ENCODE measurements at regions not wholly inside any gene's neighbourhood (a gene's known extent, or its start where the extent isn't known, plus 50 kb on each side); places are given as distances from the start of the nearest gene placed in this dataset.

GRCh38 chr6:22149501-22150367 lies 147.1 kb downstream of the PRL start:
- Histone ChIP-seq H3K56ac (ENCODE audit: extremely low read depth, insufficient read depth, low read length) (peak overlapping the region; percentile 78; the same call in 1 of the 2 replicates), H2BK15ac (ENCODE audit: low read depth, low read length) (peak overlapping the region; percentile 86; the same call in 2 of the 3 replicates), H3K27me3 (ENCODE audit: control insufficient read depth, insufficient read depth, low read length) (no peaks in the 10 kb centered on the region), H3K79me1 (ENCODE audit: low read depth in 1 of 2, low read length in 2 of 2) (0 out of 4 replicates have a peak, but pooled peaks cover 0 to 3% of the 10 kb centered on the region in 2 experiments), H3K4me1 (ENCODE audit: control insufficient read depth, insufficient read depth, low read length) (peaks cover 22% of the 10 kb centered on the region), H3K36me3 (ENCODE audit: control insufficient read depth, insufficient read depth, low read length) (no peaks in the 10 kb centered on the region), H2AK9ac (replicated peaks; ENCODE audit: low read depth, low read length, poor library complexity) (peak overlapping the region; percentile 45), H3K18ac (ENCODE audit: low read depth, low read length) (peak overlapping the region; percentile 95), H3K23ac (ENCODE audit: low read depth, low read length) (peak overlapping the region; percentile 51), H2BK20ac (ENCODE audit: low read depth, low read length) (peak overlapping the region; percentile 88), H2BK5ac (ENCODE audit: low read depth, low read length, poor library complexity, severe bottlenecking) (peak overlapping the region; percentile 80), H3K9me1 (ENCODE audit: insufficient read depth, low read length) (peaks cover 12% of the 10 kb centered on the region; the same call in 1 of the 2 replicates), H3K4me3 (ENCODE audit: insufficient read depth, low read depth, low read length) (no peak overlapping the region), H3K9me3 (ENCODE audit: control insufficient read depth, insufficient read depth, low read length) (no peaks in the 10 kb centered on the region), H4K8ac (ENCODE audit: low read depth in 2 of 2, low read length in 2 of 2) (peak overlapping the region; percentile 77 to 86; a peak in 3 of 4 replicates), H3K9ac (ENCODE audit: low read depth, low read length) (peak overlapping the region; percentile 50), H4K20me1 (ENCODE audit: insufficient read depth, low read length) (no peaks in the 10 kb centered on the region), H4K5ac (ENCODE audit: low read depth, low read length) (peak overlapping the region; percentile 97), H2AK5ac (ENCODE audit: low read depth, low read length) (peak overlapping the region; percentile 91; the same call in 1 of the 2 replicates), H2BK120ac (ENCODE audit: low read depth, low read length) (peak overlapping the region; percentile 94), H4K91ac (ENCODE audit: insufficient read depth, low read depth, low read length) (peak overlapping the region; percentile 90), H2AFZ (replicated peaks; ENCODE audit: low read length, poor library complexity) (peak overlapping the region; percentile 24), H3K4me2 (ENCODE audit: low read depth, low read length) (peak overlapping the region; percentile 37), H3K27ac (ENCODE audit: insufficient read depth, low read length) (peak overlapping the region; percentile 70), H3K4ac (ENCODE audit: low read depth, low read length) (peak overlapping the region; percentile 85), H3K14ac (replicated peaks; ENCODE audit: low read depth, low read length) (peak overlapping the region; percentile 65)
- 20% methylated on average over 1 of the region's 11 CpGs; no CpG with 5 or more reads in 1 of the 2 experiments for WGBS, 2 experiments (ENCODE audit: extremely low coverage in 2 of 2, insufficient read length in 1 of 2)
- CTCF ChIA-PET = interaction anchor here (0.6 to 0.9 kb wide), 2 partner anchors 109 to 635 kb away, joined by 3 read pairs; no protein-coding TSS in a partner anchor
- intact Hi-C loops (cut with micrococcal nuclease) (loop anchor here (1.0 to 10.0 kb wide), 12 partner anchors 98 to 1585 kb away; no protein-coding TSS in a partner anchor), in situ Hi-C loops (cut with MboI; ENCODE audit: low sequenced_read_pairs) (loop anchor here (10.0 to 25.0 kb wide), 2 partner anchors 555 to 1587 kb away; partner anchors contain the start of gene SOX4), dilution Hi-C loops (cut with HindIII; ENCODE audit: low sequenced_read_pairs, unreplicated experiment) (no loop called here)
- DNase-seq (peak; percentile 78), ATAC-seq (ENCODE audit: low read depth) (peak; percentile 42)
- TF ChIP-seq USF2 (IDR thresholded peaks at IDR 0.05; ENCODE audit: low read depth, low read length) = no peak
- no peak for TF ChIP-seq RAD21 (IDR thresholded peaks at IDR 0.05; ENCODE audit: low read length)
- TF ChIP-seq POLR2A (IDR thresholded peaks at IDR 0.05; ENCODE audit: low read depth, low read length) = no peak
- TF ChIP-seq RFX5 (IDR thresholded peaks at IDR 0.05; ENCODE audit: low read depth, low read length) = peak; percentile 88
- no peak for TF ChIP-seq RCOR1 (IDR thresholded peaks at IDR 0.05; ENCODE audit: insufficient replicate concordance, low read length)
- peak; percentile 42; the same call in 1 of the 2 replicates for TF ChIP-seq MAZ (IDR thresholded peaks at IDR 0.05; ENCODE audit: borderline replicate concordance, low read depth, low read length)
- 0 out of 2 replicates have a peak, but pooled peaks have one; percentile 6 for TF ChIP-seq FOS (IDR thresholded peaks at IDR 0.05; ENCODE audit: low read depth, low read length)
- POLR2A ChIA-PET (ENCODE audit: unreplicated experiment) = interaction anchor here (4.8 kb wide), 1 partner anchor 555 kb away, joined by 36 read pairs; the partner anchor contains the start of gene SOX4
- BruUV-seq (replicated peaks) = no TSS peak
